NT2/D1 (cell line): ENCODE measurements at regions not wholly inside any gene's neighbourhood (a gene's known extent, or its start where the extent isn't known, plus 50 kb on each side); places are given as distances from the start of the nearest gene placed in this dataset.

Source experiments
- SUZ12 ChIP-seq: IDR thresholded peaks from 2 replicates; pipeline ENCODE4 v1.6.1; 2011; ENCODE audit not compliant: insufficient read length, insufficient read depth; ENCODE audit errors: extremely low read depth
- YY1 ChIP-seq: IDR thresholded peaks from 2 replicates; pipeline ENCODE4 v1.6.1; 2011; ENCODE audit not compliant: insufficient read length, insufficient read depth

GRCh38 chr14:82009076-82009475, 475.4 kb upstream of the SEL1L start:
- TF ChIP-seq SUZ12 (no peak), YY1 (no peak)
